DMS53 (cell line): ENCODE measurements at regions not wholly inside any gene's neighbourhood (a gene's known extent, or its start where the extent isn't known, plus 50 kb on each side); places are given as distances from the start of the nearest gene placed in this dataset.

Experiments
- DNase-seq: peaks from one replicate; lab custom pipeline; 2025; lab: John Stamatoyannopoulos, UW

DNA sequence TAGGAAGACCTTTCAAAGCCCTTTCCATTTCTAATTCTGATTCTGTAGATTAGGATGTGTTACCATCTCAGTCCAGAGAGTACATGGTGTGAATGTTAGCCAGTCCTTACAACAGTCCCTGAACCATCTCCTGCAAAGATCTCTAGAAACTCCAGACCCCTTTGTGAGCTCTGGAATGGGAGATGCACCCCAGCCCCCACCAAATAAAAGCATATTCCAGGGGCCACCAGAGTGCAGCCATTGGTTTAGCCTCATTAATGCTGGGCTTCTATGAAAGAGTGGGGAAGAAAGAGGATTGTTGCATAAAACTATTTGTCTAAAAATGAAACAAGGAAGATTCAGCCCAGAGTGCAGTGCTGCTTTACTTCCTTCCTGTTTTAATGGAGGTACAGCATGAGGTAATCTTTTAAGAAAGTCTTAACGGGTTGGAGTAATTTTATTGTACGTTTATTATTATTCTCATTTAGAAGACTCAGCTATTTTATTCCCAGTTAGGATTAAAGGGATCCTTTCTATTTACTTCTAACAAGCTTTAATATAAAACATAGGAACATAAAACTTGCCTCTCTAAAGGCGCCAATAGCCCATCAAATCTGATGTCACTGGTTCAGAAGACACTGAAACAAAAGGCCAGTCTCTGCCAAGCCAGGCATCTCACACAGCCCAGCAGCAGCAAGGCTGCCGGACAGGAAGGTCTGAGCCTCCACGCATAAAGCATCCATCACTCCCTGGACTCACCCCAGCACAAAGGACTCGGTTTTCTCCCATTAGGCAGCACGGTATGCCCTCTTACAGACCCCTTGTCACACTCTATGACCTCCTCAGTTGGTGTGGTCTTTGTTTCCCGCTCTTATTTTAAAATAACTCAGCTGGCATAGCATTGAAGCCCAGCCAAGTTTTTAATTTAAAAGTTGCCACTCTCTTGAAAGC lies 203.9 kb upstream of the BLID start:
- DNase-seq, result no peak

DNA sequence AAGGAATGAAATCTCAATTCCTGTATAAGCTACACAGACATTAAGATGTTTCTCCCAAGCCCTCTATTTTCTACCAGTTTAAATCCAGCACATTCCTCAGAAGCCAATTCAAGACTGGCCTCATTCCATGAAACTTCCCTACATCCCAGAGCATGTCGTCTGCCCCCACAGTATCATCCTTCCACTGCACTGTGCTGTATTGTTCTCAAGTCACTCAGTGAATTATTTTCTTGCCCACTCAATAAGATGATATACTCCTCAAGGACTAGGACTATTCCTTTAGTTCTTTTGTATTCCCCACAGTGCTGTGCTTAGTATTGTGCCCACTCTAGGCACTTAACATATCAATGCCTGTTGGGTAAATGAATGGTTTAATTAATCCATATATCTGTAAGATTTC lies 203.1 kb upstream of the BLID start:
- no peak for DNase-seq

DNA sequence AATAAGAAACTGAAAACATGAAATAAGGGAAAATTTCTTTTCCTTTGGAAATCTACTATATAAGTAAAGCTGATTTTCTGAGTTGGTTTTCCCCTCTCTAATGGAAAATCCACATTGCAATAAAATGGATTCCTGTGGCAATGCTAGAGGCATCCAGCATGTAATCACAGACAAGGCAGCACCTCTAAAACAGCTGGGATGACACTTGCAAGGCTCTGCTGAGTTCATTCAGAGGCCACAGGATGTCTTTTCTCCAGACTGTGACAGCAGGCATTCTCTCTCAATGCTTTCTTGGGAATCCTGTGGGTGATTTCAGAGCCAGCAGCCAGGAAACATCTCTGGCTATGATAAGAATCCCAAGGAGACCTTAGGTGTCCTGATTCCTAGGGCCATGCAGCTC lies 201.3 kb upstream of the BLID start:
- DNase-seq, result no peak

DNA sequence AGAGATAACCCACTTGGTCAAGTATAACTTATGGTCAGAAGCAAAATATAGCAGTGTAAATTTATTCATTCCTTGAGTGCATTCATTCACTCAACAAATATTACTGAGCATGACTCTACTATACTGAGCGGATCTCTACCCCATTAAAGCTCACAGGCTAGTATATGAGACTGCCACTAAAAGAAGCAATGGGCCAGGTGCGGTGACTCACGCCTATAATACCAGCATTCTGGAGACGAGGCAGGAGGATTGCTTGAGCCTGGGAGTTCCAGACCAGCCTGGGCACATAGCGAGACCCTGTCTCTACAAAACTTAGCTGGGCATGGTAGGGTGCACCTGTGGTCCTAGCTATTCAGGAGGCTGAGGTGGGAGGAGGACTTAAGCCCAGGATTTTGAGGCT lies 197.6 kb upstream of the BLID start:
- DNase-seq, result no peak

DNA sequence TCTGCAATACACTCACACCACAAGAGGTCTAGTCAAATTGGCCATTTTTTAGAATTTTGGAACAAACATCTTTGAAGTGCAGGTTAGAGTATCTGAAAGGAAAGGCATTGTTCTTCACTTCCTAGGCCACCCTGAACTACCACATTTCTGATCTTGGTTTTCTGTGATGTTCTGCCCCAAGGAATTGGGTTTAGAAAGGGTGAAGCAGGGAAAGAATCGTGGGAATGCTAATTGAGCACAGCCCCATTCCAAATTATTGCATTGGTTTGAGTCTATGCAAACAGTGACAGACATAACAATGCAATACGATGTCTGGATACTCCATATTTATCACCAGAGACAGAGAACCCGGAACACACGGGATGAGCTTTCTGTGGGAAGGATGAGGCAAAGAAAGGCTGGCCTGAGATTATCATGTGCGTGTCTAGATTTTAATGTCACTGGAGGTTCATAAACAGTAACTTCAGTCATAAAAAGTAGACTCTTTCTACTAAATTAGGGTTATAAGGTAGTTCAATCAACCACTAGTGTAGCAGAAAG lies 195.3 kb upstream of the BLID start:
- no peak for DNase-seq

DNA sequence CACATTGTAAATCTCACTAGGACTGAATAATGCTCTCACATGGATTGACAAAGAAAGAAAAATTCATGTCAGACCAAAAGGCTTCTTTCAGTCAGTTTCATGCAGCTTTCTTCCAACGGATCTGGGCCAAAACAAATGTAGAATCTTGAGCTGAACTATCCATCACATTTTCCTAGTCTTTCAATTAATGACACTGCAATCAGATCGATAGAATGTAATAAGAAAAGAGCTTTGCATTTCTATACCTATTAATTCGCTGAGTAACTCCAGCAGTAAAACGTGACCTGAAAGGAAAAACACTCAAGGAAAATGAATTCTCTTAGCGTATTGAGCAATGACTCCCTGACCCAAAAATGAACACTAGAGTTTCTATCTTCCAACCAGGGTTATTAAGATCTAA lies 194.8 kb upstream of the BLID start:
- no peak for DNase-seq

DNA sequence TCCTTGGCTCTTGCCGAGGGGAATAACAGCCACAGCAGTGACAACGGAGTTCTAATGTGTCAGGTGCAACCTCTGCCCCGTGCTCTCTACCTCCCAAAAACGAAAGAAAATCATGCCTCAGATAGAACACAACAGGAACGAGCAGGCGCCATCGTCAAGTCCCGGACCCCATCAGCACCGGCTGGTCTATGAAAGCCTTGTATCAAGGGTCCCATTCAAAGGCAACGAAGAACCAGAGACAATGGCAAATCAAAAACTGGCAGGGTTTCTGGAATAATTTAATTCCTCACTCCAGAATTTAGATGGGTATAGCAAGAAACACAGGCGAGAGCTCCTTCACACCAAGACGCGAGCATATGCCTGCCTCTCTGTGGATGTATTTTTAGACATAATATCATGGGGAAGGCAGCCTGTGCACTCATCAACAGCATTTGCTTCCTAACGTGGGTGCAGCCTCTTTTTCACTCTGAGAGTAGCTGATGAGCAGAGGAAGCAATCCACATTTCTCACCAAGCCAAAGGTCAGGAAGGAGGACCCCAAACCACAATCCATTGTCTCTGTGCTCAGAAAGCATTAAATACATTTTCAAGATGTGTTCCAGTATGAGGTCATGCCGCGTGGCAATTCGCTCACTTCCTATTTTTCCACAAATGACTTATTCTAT lies 193.4 kb upstream of the BLID start:
- no peak for DNase-seq

DNA sequence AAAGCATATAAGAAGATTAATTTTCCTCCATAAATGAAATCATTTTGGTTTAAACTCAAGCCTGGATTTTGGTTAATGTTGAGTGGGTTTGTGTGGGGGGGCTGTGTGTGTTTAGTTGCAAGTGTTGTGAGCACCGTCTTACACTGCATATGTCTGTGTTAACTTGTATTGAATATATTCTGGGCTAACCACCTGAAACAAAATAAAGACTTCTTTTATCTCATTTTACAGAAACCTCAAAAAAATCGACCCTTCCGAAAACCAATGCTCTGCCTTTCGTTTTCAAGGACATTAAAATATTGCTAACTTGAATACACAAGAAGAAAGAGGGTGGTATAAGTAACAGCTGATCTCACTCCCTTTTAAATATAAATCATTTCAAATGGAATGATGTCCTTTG lies 192.2 kb upstream of the BLID start:
- no peak for DNase-seq

DNA sequence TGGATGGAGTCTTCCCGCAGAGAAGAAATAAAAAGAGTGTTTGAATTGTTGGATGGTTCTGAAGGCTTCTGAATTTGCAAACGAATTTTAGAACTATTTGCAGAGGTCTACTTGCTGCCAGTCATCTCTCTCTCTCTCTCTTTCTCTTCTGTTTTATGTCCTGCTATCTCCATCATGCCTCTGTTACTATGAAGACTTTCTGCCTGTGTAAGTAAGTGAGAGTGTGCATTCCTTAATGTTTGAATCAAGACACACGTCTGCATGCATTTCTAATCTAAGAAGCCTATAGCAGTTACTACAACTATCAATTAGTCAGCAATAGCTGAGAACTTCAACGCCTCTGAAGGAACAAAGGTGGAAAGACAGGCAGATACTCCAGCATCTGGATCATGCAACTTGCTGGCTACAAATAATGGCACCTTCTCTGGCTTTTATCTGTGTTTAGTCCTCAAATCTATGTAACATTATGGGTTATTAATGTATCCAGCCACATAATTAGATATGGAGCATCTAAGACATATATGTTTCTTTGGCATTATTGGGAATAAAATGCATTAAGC lies 191.5 kb upstream of the BLID start:
- DNase-seq, result no peak

DNA sequence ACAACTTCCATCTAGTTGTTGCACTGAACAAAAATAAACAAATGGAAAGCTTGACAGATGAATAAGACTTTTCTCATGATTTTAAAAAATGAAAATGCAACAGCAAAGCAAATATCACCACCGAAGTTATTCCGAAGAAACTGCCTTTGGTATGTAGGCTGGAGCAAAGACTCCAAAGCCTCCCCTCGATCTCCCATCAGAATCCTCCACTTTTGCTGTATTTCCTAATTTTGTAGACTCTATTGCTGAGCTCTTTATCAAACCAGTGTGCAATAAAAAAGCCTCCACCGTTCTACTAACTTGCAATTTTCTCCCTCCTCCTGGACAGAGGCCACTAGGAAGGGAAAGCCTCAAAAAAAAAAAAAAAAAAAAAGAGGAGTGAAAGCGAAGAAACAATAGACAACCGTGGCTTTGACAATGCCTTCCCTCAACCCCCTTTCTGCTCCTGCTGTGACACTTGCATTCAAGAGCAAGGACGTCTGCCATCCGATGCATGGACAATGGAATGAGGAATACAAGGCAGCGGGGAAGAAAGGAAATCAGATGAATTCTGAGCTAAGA lies 190.9 kb upstream of the BLID start:
- no peak for DNase-seq

DNA sequence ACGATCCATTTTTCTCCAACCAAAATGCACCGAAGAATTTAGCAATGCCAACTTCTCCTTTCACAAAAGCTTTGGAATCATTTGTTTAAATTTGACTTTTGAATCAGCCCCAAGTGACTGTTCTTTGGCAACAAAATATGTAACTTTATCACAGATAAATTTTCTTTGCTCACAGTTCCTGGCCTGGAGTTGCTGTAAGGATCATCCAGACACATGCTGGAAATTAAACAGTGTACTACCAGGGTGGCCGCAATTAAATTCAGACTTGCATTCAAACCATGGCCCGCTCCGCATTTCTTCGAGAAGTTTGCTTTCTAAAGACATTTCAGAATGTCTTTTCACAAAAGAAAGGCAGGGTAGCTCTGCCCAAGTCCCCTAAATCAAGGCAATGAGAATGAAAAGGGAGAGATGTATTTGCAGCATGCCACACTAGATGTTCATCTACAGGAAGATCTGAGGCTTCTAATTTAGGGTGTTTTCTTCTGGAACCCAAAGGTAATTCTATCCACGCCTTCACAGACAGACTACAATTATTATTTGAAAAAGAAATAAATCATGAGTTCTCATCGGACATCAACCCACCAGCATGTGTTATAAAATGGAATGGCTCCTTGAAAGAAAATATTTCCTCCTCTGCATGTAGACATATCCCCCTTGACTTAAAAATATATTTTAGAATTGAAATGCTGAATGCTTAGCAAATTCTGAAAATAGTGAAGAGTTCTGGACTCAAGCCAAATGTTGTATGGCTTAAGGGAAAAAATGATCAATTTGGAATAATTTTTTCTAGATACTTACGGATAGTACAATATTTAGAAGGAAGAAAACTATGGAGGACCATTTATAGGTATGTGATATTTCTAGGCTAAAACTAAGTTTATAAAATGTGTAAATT lies 189.7 kb upstream of the BLID start:
- no peak for DNase-seq

DNA sequence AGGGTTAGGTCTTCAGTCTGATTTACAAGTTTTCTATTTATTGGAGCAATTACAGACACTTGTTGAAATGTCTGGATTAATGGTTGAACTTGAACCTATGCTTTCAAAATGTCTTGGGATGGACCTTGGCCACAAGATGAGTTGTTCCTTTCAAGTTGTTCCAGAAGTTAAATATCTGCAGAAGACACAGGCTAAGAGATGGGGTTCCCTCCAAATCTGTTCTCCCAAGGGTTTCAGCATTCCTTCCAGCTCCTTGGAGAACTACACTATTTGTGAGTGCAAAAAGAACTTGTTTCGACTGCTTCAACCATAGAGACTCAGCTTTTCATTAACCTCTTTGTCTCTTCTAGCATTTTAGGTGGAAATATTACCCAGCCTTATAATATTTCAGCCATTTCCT lies 189.0 kb upstream of the BLID start:
- no peak for DNase-seq

DNA sequence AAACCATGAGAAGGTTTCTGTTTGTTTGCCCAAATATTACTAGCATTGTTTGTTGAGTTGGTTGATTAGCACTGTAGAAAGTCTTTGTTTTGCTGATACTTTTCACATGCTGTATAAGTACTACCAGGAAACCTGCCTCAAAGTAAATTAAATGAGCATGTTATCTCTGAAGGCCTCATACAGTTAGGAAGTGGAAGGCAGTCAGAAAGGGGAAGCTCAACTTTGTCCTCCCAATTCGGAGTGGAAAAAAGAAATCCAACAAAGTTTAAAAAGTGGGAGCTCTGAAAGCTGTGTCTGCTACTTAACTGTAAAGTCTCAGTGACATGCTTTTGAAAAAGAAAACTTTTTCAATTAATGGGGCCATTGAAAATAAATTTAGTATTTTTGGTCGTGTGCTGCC lies 188.3 kb upstream of the BLID start:
- no peak for DNase-seq

DNA sequence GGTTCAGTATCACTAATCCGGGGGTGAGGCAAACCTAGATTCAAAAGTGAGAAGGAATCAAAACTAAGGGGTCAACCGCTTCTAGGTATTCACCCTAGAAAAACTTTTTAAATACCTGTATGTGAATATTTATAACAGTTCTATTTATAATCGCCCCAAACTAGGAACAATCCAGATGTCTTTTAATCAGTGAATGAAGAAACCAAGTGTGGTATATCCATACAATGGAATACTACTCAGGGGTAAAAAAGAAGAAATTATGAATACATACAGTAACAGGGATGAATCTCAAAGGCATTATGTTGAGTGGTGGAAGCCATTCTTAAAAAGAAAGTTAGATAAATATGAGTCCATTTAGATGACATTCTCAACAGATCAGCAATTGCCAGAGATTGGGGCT lies 178.0 kb upstream of the BLID start:
- DNase-seq, result no peak

DNA sequence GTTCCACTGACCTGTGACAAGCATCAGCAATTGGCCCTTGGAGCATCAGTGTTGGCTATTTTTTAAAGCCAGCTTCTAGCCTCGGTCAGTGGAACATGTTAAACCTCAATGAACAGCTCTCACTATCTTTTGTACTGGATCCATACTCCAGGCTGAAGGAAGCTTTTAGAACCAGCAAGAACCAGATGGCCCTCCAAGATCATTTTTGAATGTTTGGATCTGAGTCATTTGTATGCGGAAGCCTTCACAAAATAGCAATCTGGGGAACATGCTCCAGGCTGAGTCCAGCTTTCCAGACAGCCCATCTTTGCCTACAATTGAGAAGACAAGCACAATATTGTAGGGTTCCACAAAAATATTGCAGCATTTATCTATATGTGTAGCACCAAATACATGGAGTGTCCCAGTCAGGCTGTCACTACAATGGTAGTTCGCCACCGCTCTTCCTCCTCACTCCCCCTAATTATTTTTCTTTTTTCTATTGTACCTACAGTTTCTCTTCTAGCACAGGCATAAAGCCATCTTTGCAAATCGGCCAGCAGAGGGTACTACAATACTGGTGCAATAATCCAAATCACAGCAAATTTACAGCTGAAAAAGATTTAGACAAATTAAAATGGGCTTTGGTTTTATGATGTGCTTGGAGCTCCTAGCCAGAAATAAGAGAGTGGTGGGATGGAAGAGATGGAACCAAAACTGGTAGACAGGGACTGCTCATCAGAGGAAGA lies 177.4 kb upstream of the BLID start:
- peak; percentile 21 for DNase-seq

DNA sequence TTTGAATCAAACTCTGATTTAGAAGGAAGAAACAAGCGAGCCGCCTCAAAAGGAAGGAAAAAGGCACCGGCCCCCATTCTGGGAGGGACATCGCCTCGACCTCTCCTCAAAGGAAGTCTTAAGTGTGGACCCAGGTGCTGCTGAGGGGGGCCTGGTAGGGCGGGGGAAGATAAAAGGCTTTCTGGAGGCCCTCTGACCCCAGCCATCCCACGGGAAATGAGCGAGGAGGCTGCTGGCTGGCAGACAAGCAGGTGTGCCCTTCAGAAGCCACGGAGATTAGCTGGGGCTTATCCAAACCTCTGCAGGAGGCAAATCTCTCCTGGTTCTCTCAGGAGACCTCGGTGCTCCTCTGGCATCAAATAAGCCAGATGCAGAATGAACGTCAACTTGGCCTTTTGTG lies 171.4 kb upstream of the BLID start:
- DNase-seq, result no peak

DNA sequence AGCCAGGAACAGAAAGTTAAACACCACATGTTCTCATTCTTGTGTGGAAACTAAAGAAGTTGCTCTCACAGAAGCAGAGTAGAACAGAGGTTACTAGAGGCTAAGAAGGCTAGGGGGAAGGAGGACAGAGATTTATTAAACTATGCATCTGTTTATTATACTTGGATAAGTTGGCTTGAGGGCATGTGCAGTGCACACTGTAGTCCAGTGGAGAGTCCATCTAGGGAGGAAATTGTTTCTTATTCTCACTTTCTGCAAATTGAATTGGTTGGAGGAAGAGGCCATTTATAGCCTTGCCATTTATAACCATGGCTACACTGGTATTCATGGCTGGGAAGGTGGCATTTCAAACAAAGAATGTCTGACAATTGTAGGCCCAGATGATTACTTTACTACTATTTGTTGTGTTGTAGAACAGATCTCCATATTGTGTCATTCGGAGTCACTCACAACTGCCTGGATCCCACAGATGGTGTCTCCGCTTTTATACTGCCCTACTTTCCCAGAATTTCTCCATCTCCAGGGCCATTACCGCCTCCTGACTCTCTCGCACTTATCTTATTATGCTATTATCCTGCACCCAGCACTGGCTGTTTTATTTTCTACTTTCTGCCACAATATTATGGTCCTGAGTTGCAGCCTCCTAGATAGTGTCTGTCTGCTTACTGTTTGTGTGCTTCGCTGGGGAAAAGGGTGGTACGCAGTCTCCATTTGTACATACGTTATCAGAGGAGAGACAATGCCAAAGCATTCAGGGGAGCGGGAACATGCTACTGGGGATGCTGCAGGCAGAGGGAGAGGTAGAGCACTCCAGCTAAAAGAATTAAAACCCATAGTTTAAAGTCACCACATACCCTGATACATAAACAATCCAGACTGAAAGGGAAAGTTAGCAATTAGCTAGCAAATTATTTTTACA lies 169.3 kb upstream of the BLID start:
- no peak for DNase-seq

DNA sequence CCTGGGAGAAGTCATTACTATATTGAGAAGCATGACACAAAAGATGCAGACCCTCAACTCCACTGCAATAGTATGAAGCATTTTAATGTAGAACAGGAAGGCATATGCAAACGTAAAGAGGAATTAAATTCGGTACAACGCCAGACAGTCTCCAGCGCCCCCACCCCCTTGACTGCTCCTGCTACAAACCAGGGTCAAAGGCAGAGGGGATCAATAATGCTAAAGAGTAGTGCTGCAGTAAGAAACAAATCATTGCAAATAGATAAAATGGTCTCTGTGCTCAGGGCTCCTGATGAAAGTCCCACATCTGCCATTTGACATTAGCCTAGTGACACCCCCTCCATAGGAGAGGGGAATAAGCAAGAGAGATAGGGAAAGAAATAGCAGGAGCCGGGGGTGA lies 164.9 kb upstream of the BLID start:
- DNase-seq, result no peak

DNA sequence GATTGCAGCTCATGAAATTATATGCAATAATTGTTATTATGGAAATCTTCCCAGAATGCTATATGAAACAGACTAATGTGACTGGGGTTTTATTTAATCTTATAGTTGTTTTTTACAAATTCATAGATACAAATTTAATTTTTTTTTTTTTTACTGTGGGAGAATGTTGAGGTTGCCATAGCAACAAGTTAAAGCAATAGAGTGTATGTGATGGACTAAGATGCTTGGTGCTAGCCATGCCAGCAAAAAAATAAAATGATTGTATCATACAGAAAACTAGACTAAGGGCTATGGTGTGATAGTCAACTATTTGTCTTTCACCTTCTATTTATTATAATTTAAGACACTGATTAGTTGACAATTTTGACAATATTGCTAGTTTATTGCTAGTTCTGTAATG lies 163.2 kb upstream of the BLID start:
- DNase-seq, result no peak

DNA sequence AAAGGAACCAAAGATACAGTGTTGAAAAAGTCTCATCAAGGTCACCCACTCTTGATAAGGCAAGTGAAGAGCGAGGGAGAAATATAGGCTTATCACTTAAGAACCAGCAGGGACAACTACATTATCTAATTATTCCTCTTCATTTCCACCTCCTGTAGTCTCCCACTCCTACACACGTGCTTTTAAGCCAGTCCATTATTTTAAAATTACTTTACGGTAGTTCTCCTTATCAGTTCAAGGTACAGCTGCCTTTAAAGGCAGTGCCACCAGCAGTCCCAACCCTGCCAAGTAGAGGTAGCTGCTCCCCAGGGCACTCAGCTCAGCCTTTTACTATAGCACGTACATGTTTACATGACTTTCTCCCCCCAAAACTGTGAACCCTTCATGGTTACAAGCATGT lies 161.5 kb upstream of the BLID start:
- no peak for DNase-seq
